Thyroid gland (tissue), 4 donors: ENCODE measurements at regions not wholly inside any gene's neighbourhood (a gene's known extent, or its start where the extent isn't known, plus 50 kb on each side); places are given as distances from the start of the nearest gene placed in this dataset.

Experiments used
- POLR2A ChIP-seq, 2 donors: fragments of 450-650 bp; IDR thresholded peaks; one replicate each; pipeline ENCODE4 v1.6.1; 2017; ENCODE audit warnings: antibody characterized with exemption in 2 of 2, mild to moderate bottlenecking in 2 of 2, moderate library complexity in 1 of 2
- TF ChIP-seq, protein P1 (sequence below), 6 experiments: fragments of 200-600 bp in 3 of 6; fragments of 450-650 bp in 3 of 6; sonication (generic) in 3 of 6; IDR thresholded peaks; one replicate each; pipeline ENCODE4 v1.5.1; 2016 to 2019; ENCODE audit warnings: antibody characterized with exemption in 6 of 6, mild to moderate bottlenecking in 2 of 6, inconsistent platforms in 1 of 6, moderate library complexity in 1 of 6

DNA sequence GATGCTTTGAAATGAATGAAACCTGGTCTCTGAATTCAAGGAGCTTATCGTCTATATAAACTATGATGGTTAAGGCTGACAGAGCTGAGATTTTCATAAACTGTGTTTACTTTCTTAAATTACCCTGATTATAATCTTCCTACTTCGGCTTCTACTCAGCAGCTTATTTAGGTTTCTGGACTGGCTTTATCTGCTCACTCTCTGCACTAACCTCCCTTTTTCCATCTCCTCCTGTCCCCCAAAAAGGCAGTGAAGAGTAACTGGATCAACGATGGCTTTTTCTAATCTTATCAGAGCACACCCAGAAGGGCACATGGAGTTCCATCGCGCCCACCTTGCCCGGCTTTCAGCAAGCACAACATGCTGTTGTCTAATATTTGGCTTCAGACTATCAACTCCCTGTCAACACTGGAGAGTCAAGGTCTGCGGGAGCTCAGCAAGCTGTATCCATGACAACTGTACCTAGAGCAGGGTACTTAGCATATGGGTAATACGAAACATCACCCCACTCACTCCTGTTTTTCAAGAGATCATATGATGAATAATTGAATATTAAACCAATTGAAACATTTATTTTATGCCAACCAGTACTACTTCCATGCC is 417.3 kb downstream of the GABRB3 start:
- TF ChIP-seq, protein P1, sequence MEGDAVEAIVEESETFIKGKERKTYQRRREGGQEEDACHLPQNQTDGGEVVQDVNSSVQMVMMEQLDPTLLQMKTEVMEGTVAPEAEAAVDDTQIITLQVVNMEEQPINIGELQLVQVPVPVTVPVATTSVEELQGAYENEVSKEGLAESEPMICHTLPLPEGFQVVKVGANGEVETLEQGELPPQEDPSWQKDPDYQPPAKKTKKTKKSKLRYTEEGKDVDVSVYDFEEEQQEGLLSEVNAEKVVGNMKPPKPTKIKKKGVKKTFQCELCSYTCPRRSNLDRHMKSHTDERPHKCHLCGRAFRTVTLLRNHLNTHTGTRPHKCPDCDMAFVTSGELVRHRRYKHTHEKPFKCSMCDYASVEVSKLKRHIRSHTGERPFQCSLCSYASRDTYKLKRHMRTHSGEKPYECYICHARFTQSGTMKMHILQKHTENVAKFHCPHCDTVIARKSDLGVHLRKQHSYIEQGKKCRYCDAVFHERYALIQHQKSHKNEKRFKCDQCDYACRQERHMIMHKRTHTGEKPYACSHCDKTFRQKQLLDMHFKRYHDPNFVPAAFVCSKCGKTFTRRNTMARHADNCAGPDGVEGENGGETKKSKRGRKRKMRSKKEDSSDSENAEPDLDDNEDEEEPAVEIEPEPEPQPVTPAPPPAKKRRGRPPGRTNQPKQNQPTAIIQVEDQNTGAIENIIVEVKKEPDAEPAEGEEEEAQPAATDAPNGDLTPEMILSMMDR (IDR thresholded peaks at IDR 0.05), result no peak
- TF ChIP-seq POLR2A (IDR thresholded peaks at IDR 0.05), result no peak
